ENCODE measurements at regions not wholly inside any gene's neighbourhood (a gene's known extent, or its start where the extent isn't known, plus 50 kb on each side); places are given as distances from the start of the nearest gene placed in this dataset.

DNA sequence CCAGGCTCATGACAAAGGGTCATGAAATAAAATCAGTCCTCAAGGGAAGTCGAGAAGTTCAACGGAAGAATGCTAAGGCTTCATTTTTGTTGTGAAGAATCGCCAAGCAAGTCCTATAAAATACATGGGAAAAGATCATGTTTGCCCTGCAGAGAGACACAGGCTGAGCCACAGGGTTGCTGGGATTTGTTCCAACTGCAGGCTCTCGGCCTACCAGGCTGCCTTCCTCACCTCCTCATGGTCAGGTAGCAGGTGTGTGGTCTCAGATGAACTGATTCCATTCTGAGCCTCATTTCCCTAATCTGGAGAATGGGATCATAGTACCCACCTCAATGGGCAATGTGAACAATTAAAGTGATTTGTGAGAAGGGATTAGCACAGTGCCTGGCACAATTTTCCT is 114.9 kb upstream of the SPATA13 start:
- no peak for DNase-seq
- Histone ChIP-seq H3K4me1 (peaks cover 4 to 10% (median 5%) of the 10 kb centered on the region in 4 donors), H3K9me3 (peaks cover 0 to 16% (median 9%) of the 10 kb centered on the region in 4 donors), H3K36me3 (no peaks in the 10 kb centered on the region), H3K27me3 (no peaks in the 10 kb centered on the region), H3K27ac (no peak overlapping the region), H3K4me3 (no peak overlapping the region)
- intact Hi-C loops (cut with DNase I; ENCODE audit: low total_unique reads) = no loop called here
- WGBS, 5 donors = 54 to 82% (median 79%) methylated on average over 4 of the region's 4 CpGs
- TF ChIP-seq POLR2A (IDR thresholded peaks at IDR 0.05) (no peak), POLR2AphosphoS5 (IDR thresholded peaks at IDR 0.05) (no peak), EP300 (IDR thresholded peaks at IDR 0.05) (no peak)
- TF ChIP-seq, protein P1, sequence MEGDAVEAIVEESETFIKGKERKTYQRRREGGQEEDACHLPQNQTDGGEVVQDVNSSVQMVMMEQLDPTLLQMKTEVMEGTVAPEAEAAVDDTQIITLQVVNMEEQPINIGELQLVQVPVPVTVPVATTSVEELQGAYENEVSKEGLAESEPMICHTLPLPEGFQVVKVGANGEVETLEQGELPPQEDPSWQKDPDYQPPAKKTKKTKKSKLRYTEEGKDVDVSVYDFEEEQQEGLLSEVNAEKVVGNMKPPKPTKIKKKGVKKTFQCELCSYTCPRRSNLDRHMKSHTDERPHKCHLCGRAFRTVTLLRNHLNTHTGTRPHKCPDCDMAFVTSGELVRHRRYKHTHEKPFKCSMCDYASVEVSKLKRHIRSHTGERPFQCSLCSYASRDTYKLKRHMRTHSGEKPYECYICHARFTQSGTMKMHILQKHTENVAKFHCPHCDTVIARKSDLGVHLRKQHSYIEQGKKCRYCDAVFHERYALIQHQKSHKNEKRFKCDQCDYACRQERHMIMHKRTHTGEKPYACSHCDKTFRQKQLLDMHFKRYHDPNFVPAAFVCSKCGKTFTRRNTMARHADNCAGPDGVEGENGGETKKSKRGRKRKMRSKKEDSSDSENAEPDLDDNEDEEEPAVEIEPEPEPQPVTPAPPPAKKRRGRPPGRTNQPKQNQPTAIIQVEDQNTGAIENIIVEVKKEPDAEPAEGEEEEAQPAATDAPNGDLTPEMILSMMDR (IDR thresholded peaks at IDR 0.05) = no peak

DNA sequence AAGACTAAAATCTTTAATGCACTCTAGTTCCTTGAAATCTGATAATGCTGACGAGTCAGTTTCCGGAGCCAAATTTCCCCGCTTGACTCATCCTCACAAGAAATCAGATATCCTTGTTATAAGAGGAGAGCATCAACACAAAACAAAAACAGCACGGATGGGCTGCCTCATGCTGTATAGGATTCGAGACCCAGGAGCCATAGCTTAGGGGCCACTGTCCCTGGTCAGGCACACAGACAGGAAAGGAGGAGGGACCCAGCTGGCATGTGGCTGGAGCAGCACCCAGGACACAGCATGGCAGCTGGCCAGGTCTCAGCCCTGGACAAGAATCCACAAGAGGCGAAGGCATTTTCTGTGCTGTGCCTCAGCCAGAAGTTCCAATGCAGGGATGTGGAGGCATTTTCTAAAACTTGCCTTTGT is 110.2 kb upstream of the SPATA13 start:
- H3K9me3 ChIP-seq = peaks cover 0 to 16% (median 9%) of the 10 kb centered on the region in 4 donors
- H3K4me3 ChIP-seq = no peak overlapping the region
- intact Hi-C loops (cut with DNase I; ENCODE audit: low total_unique reads) = no loop called here
- H3K36me3 ChIP-seq = no peaks in the 10 kb centered on the region
- no peak for TF ChIP-seq EP300 (IDR thresholded peaks at IDR 0.05)
- TF ChIP-seq POLR2A (IDR thresholded peaks at IDR 0.05) = no peak
- TF ChIP-seq, protein P1 (IDR thresholded peaks at IDR 0.05) = no peak
- no peak for TF ChIP-seq POLR2AphosphoS5 (IDR thresholded peaks at IDR 0.05)
- H3K27me3 ChIP-seq = no peaks in the 10 kb centered on the region
- H3K4me1 ChIP-seq = peaks cover 16 to 40% (median 29%) of the 10 kb centered on the region in 4 donors
- WGBS, 5 donors = 55 to 68% (median 59%) methylated on average over 6 of the region's 6 CpGs
- peak in 1 of 2 donors; percentile 70 for DNase-seq
- peak overlapping the region in 3 of 5 donors; percentile 2 to 52 (median 50) for H3K27ac ChIP-seq

GRCh38 chr13:24050796-24051715 is 109.5 kb upstream of the SPATA13 start:
- peaks cover 16 to 40% (median 29%) of the 10 kb centered on the region in 4 donors for H3K4me1 ChIP-seq
- H3K36me3 ChIP-seq = no peaks in the 10 kb centered on the region
- H3K27me3 ChIP-seq = no peaks in the 10 kb centered on the region
- intact Hi-C loops (cut with DNase I; ENCODE audit: low total_unique reads) = no loop called here
- DNase-seq = no peak
- H3K4me3 ChIP-seq = no peak overlapping the region
- H3K27ac ChIP-seq = peak overlapping the region in 2 of 5 donors; percentile 12 to 50
- 58 to 73% (median 69%) methylated on average over 10 of the region's 10 CpGs for WGBS, 5 donors
- TF ChIP-seq POLR2AphosphoS5 (IDR thresholded peaks at IDR 0.05) = no peak
- TF ChIP-seq POLR2A (IDR thresholded peaks at IDR 0.05) = no peak
- no peak for TF ChIP-seq EP300 (IDR thresholded peaks at IDR 0.05)
- TF ChIP-seq, protein P1 (IDR thresholded peaks at IDR 0.05) = no peak
- H3K9me3 ChIP-seq = peaks cover 0 to 15% (median 9%) of the 10 kb centered on the region in 4 donors

DNA sequence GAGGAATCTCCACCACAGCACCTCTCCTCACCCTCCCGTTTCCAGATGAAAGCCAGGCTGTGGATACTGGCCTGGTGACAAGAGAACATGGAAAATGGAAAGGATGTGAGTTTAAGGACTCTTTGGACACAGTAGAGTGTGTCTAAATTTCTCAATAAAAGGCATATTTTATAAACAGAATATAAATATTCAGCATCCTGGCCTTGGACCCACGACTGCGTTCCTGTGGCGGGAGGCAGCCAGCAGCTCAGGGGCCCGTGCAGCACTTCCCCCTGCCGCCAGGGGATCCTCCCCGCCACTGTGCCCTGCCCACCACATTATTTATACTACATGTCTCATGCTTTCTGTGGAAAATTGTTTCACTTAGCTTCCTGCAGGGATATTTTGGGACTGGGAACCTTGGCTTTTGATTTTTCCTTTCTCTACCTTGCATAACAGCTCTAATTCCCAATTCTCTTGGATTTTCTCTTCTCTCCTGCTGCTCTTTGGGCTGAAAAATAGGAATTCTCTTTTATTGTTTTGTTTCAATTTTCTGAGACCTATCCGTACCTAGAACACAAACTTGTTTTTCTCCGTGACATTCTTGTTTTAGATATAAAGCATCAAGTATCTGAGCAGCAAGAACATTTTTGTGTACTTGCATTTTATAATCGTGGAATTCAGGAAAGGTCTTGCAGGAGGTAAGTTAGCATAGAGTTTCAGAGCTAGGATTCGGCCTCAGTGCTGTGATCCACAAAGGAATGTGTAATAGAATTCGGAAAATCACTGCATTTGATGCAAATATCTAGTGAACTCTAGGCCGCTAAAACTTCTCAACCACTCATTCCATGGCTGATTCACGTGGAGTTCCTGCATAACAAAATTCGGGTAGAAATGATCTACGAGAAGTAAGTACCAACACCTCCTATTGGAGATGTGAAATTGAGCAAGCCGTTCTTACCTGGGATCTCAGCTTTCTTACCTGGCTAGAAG is 107.7 kb upstream of the SPATA13 start:
- no peak for TF ChIP-seq POLR2A (IDR thresholded peaks at IDR 0.05)
- TF ChIP-seq POLR2AphosphoS5 (IDR thresholded peaks at IDR 0.05) = no peak
- TF ChIP-seq EP300 (IDR thresholded peaks at IDR 0.05) = no peak
- TF ChIP-seq, protein P1 (IDR thresholded peaks at IDR 0.05) = no peak
- intact Hi-C loops (cut with DNase I; ENCODE audit: low total_unique reads) = no loop called here

More for the DNA sequence above, 107.7 kb upstream of the SPATA13 start:
- DNase-seq = peak in 1 of 2 donors; percentile 39
- H3K27ac ChIP-seq = peak overlapping the region in 4 of 5 donors; percentile 11 to 70 (median 40)
- no peaks in the 10 kb centered on the region for H3K27me3 ChIP-seq
- H3K4me3 ChIP-seq = no peak overlapping the region
- no peaks in the 10 kb centered on the region for H3K36me3 ChIP-seq
- peaks cover 16 to 40% (median 29%) of the 10 kb centered on the region in 4 donors for H3K4me1 ChIP-seq
- WGBS, 5 donors = 28 to 44% (median 39%) methylated on average over 14 to 17 of the region's 17 CpGs
- no peaks in the 10 kb centered on the region for H3K9me3 ChIP-seq

All from stomach (tissue), 8 donors.